Activated CD4-positive, alpha-beta T cell treated with anti-CD3 and anti-CD28 coated beads, Interleukin-2, amount 10 ng/mL, durations not matched to agents 24 days and 14 days (primary cell): ENCODE measurements at regions not wholly inside any gene's neighbourhood (a gene's known extent, or its start where the extent isn't known, plus 50 kb on each side); places are given as distances from the start of the nearest gene placed in this dataset.

Source experiments
- DNase-seq: peaks from one replicate; pipeline ENCODE4 v3.0.0; 2022
- H3K27ac Mint-ChIP-seq: one replicate; pipeline ENCODE4 v1.8.0; 2022; ENCODE audit warnings: mild to moderate bottlenecking, mixed read lengths
- H3K27me3 Mint-ChIP-seq: one replicate; pipeline ENCODE4 v1.8.0; 2022; ENCODE audit warnings: mixed read lengths
- H3K36me3 Mint-ChIP-seq: one replicate; pipeline ENCODE4 v1.8.0; 2022; ENCODE audit warnings: low read depth, mild to moderate bottlenecking, mixed read lengths
- H3K4me1 Mint-ChIP-seq: one replicate; pipeline ENCODE4 v1.8.0; 2021; ENCODE audit warnings: mixed read lengths
- H3K4me3 Mint-ChIP-seq: one replicate; pipeline ENCODE4 v1.8.0; 2022; ENCODE audit warnings: mild to moderate bottlenecking, moderate library complexity, mixed read lengths
- H3K9me3 Mint-ChIP-seq: one replicate; pipeline ENCODE4 v1.8.0; 2021; ENCODE audit warnings: mixed read lengths
- intact Hi-C: fragments of 100-400 bp; cut with micrococcal nuclease; formaldehyde crosslinking; loops from one replicate; pipeline ENCODE4 v1.15.1; 2023

DNA sequence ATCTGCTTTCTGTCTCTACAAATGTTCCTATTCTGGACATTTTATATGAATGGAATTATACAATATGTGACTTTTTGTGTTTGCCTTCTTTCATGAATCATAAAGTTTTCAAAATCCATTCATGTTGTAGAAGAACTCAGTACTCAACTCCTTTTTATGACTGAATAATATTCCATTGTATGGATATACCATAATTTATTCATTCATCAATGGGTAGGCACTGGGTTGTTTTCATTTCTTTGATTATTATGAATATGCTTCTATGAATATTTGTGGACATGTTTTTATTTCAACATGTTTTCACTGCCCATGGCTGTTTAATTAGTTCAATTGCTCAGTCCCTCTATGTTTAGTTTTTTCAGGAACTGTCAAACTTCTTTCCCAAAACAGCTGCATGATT lies 76.5 kb upstream of the GTSF1L start:
- intact Hi-C loops: no loop called here
- Mint-ChIP-seq H3K4me1 (peaks cover 20% of the 10 kb centered on the region), H3K27me3 (peaks cover 2% of the 10 kb centered on the region), H3K36me3 (peaks cover 6% of the 10 kb centered on the region), H3K4me3 (no peak overlapping the region), H3K27ac (no peak overlapping the region), H3K9me3 (peaks cover 30% of the 10 kb centered on the region)
- DNase-seq: no peak

DNA sequence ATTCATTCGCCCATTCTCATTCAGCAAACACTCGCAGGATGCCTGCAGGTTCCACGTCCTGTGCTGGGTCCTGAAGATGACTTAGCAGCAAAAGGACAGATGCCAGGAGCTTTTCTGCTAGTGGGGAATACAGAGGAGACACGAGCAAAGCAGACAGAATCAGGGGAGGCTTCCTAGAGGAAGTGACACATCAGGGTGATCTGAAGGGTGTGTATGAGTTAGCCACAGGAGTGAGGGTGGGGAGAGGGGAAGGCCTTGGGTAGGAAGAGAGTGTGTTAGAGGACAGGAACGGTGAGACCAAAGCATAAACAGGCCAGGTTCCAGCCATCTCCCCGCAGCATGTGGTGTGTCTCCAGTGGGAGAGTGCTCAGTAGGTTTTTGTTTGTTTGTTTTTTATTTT lies 73.4 kb upstream of the GTSF1L start:
- Mint-ChIP-seq H3K36me3 (peaks cover 5% of the 10 kb centered on the region), H3K27ac (peak overlapping the region; percentile 7), H3K4me1 (peaks cover 23% of the 10 kb centered on the region), H3K9me3 (peaks cover 16% of the 10 kb centered on the region), H3K27me3 (no peaks in the 10 kb centered on the region), H3K4me3 (no peak overlapping the region)
- peak; percentile 54 for DNase-seq
- intact Hi-C loops: no loop called here

DNA sequence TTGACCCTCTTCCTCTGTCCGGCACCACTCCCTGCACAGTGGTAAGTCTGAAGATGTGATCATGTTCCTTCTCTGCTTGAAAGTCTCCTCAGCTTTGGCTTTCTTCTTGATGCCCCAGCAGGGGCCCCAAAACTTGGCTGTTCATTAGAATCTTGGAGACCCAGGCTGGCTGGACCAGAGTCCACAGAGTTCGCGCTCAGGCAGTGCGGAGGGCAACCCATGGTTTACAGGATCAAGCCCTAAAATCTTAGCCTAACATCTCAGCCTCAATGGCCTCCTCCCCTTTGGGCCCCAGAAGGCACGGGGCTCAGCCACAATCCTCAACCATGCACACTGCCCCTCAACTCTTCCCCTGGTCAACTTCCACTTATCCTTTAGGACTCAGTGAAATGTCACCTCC lies 72.9 kb upstream of the GTSF1L start:
- no peaks in the 10 kb centered on the region for H3K27me3 Mint-ChIP-seq
- peak overlapping the region; percentile 65 for H3K27ac Mint-ChIP-seq
- DNase-seq: peak; percentile 55
- peaks cover 23% of the 10 kb centered on the region for H3K4me1 Mint-ChIP-seq
- intact Hi-C loops: loop anchor here (2.0 kb wide), 1 partner anchor 49 kb away; no protein-coding TSS in a partner anchor
- H3K4me3 Mint-ChIP-seq: peak overlapping the region; percentile 40
- peaks cover 20% of the 10 kb centered on the region for H3K9me3 Mint-ChIP-seq
- H3K36me3 Mint-ChIP-seq: peaks cover 5% of the 10 kb centered on the region

DNA sequence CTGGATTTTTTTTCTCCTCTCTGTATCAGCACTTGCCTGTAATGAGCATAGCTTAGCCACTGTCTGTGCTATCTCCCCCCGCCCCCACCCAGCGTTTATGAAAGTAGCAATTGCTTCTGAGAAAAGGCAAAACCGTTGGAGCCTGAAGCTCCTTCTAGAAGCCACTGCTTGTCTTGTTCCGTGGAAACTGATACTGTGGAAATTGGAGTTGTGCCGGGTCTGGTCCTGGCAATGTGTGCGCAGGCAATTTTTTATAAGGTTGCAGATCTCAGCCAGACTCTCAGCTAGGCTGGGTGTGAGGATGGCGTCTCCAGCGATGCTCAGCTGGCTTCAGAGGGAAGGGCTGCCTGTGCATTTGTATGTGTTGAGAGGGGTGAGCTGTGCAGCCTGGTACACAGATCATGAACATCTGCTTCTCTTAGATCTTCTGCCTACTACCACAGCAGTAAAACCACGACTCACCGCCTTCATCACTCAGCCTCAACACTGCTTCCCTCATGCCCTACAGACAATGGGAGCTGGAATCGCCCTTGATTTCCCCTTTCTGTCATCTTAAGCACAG lies 72.4 kb upstream of the GTSF1L start:
- DNase-seq: peak; percentile 60
- peaks cover 5% of the 10 kb centered on the region for H3K36me3 Mint-ChIP-seq
- H3K4me3 Mint-ChIP-seq: peak overlapping the region; percentile 40
- intact Hi-C loops: loop anchor here (2.0 kb wide), 1 partner anchor 48 kb away; no protein-coding TSS in a partner anchor
- H3K27ac Mint-ChIP-seq: peak overlapping the region; percentile 65
- H3K27me3 Mint-ChIP-seq: no peaks in the 10 kb centered on the region
- peaks cover 20% of the 10 kb centered on the region for H3K9me3 Mint-ChIP-seq
- peaks cover 23% of the 10 kb centered on the region for H3K4me1 Mint-ChIP-seq

DNA sequence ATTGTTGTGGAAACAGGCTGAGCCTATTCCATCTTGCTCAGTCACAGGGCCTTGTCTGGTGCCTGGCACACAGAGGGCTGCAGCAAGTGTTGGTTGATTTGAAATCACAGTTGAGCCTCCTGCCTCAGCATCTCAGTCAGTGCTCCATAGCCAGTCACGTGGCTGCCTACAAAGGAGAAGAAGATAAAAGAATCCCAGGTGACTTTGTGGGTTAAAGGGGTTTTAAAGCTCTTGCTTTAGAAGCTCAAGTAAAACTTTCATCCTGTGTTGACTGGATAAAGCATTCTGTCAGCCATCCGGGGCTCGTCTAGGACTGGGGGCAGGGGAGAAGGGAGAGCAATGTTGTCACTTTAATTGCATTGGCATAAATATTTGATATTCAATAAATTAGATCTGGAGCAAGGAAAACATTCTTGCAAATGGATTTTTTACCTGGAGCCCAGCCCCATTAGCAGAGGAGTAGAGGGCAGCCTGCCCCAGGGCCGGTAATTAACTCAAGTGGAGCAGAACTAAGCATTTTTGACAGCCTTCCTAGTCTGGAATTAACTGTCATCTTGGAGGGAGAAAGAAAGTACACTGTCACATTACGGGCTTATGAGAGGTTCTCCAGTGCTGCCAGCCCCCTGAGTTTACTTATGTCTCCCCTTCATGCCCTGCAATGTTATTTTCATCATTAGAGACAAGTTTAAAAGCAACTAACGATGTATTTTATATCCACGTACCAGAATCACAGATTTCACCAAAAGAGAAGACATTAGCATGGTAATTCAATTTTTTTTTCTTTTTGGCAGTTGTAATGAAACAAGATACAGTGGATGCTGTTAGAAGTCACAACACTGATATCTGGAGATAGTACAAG lies 71.7 kb upstream of the GTSF1L start:
- Mint-ChIP-seq H3K27me3 (no peaks in the 10 kb centered on the region), H3K36me3 (peaks cover 4% of the 10 kb centered on the region), H3K27ac (peak overlapping the region; percentile 9), H3K9me3 (peaks cover 18% of the 10 kb centered on the region), H3K4me3 (no peak overlapping the region), H3K4me1 (peaks cover 23% of the 10 kb centered on the region)
- DNase-seq: no peak
- intact Hi-C loops: loop anchor here (2.0 kb wide), 1 partner anchor 48 kb away; no protein-coding TSS in a partner anchor

DNA sequence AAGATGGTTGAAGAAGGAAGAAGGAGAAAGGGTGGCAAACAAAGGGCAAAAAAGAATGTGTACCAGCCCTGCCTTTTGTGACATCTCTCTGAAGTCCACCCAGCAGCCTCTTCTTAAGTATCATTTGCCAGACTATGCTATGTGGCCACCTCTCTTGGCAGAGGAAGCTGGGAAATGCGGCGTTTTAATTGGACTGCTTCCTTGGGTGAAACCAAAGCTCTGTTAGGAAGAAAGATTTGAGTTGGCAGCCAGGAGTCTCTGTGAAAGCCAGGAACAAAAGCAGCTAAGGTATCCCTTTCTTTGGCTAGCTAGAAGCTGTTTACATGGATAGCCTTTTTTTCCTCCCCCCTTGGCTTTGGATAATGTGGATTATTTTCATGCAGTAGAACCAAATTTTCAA lies 67.5 kb upstream of the GTSF1L start:
- peaks cover 4% of the 10 kb centered on the region for H3K27me3 Mint-ChIP-seq
- H3K9me3 Mint-ChIP-seq: peaks cover 23% of the 10 kb centered on the region
- H3K4me1 Mint-ChIP-seq: peaks cover 17% of the 10 kb centered on the region
- intact Hi-C loops: no loop called here
- H3K36me3 Mint-ChIP-seq: peaks cover 4% of the 10 kb centered on the region
- H3K27ac Mint-ChIP-seq: no peak overlapping the region
- no peak overlapping the region for H3K4me3 Mint-ChIP-seq
- no peak for DNase-seq

DNA sequence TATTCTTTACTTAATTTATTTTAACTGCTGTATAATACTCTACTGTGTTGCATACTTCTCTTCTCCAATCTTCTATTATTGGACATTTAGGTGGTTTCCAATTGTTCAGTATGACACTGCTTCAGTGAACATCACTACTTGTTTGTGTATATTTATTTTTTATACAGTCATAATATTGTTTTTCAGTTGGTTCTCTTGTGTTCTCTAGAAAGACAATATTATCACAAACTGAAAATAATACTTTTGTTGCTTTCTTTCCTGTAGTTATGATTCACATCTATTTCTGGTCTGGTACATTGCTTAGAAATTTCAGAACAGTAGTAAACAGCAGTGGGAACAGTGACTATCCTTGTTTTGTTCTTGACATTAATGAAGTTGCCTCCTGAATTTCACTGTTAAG lies 62.8 kb upstream of the GTSF1L start:
- no peak overlapping the region for H3K27ac Mint-ChIP-seq
- H3K27me3 Mint-ChIP-seq: peaks cover 4% of the 10 kb centered on the region
- H3K36me3 Mint-ChIP-seq: peaks cover 2% of the 10 kb centered on the region
- DNase-seq: no peak
- H3K4me1 Mint-ChIP-seq: peaks cover 3% of the 10 kb centered on the region
- intact Hi-C loops: loop anchor here (2.0 kb wide), 1 partner anchor 39 kb away; no protein-coding TSS in a partner anchor
- H3K9me3 Mint-ChIP-seq: peaks cover 14% of the 10 kb centered on the region
- no peak overlapping the region for H3K4me3 Mint-ChIP-seq

DNA sequence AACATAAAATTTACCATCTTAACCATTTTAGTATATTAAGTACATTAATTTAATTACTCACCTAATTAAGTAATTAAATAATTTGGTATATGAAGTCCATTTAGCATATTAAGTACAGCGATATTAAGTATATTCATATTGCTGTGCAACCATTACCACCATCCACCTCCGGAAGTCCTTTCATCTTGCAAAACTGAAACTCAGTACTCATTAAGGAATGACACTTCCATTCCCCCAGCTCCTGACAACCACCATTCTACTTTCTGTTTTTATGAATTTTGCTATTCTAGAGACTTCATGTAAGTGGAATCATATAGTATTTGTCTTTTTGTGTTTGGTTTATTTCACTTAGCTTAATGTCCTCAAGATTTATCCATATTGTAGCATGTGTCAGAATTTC lies 61.1 kb upstream of the GTSF1L start:
- Mint-ChIP-seq H3K4me1 (peaks cover 3% of the 10 kb centered on the region), H3K4me3 (no peak overlapping the region), H3K27ac (no peak overlapping the region), H3K27me3 (peaks cover 4% of the 10 kb centered on the region), H3K9me3 (peaks cover 14% of the 10 kb centered on the region), H3K36me3 (peaks cover 2% of the 10 kb centered on the region)
- DNase-seq: no peak
- intact Hi-C loops: loop anchor here (2.0 kb wide), 1 partner anchor 37 kb away; no protein-coding TSS in a partner anchor

DNA sequence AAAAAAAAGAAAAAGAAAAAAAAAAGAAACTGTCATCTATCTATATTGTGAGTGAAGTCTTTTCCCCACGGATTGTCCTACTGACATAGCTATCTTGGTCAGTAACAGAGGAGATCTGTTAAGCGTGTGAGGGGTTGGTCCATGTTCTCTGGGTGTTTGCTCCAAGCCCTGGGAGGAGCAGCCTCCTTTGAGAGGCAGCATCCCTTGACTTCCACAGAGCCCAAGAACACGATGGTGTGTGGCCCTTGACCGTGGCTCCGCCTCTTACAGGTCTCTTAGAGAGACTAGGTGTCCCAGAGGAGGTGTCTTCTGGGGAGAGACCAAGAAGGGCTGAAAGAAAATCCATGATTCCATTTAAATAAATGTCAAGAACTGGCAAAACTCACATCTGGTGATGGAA lies 60.1 kb upstream of the GTSF1L start:
- peak overlapping the region; percentile 22 for H3K27ac Mint-ChIP-seq
- intact Hi-C loops: no loop called here
- peaks cover 5% of the 10 kb centered on the region for H3K4me1 Mint-ChIP-seq
- H3K36me3 Mint-ChIP-seq: no peaks in the 10 kb centered on the region
- no peaks in the 10 kb centered on the region for H3K27me3 Mint-ChIP-seq
- H3K4me3 Mint-ChIP-seq: no peak overlapping the region
- DNase-seq: no peak
- H3K9me3 Mint-ChIP-seq: peaks cover 6% of the 10 kb centered on the region

DNA sequence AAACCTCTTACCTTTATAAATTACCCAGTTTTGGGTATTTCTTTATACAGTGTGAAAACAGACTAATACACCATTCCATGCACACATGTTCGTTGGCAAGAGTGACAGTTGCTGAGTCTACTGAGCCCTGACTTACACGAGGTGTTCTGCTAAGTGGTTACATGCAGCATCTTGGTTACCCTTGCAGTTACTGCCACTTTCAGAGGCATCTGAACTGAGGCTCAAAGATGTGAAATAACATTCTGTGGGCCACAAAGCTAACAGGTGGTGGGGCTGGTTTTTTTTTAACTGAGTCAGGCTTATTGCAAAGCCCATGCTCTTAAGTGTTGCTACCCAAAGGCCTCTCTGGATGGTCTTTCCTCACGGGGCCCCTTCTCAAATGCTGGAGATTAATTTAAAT lies 54.4 kb upstream of the GTSF1L start:
- intact Hi-C loops: no loop called here
- Mint-ChIP-seq H3K27ac (no peak overlapping the region), H3K27me3 (no peaks in the 10 kb centered on the region), H3K36me3 (peaks cover 1% of the 10 kb centered on the region), H3K9me3 (peaks cover 16% of the 10 kb centered on the region), H3K4me3 (no peak overlapping the region), H3K4me1 (peaks cover 2% of the 10 kb centered on the region)
- DNase-seq: no peak

DNA sequence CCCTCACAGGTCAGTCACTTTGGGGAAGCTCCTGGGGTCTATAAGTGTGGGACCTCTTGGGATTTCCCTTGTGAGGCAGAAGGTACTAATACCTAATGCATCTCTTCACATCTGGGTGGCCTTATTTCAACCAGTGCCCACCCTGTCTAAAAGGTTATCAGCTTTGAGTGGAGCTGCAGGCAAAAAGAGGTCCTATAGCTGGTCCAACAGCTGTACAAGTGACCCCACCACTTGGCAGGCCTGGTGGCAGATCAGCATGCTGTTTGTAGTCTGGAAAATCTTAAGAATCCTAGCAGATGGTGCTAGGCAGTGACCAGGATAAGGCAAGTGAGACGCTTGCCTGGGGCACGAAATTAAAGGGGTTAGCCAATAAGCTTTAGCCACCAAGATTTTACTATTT lies 51.6 kb upstream of the GTSF1L start:
- peaks cover 16% of the 10 kb centered on the region for H3K9me3 Mint-ChIP-seq
- intact Hi-C loops: no loop called here
- peaks cover 2% of the 10 kb centered on the region for H3K4me1 Mint-ChIP-seq
- no peak overlapping the region for H3K4me3 Mint-ChIP-seq
- peaks cover 1% of the 10 kb centered on the region for H3K36me3 Mint-ChIP-seq
- H3K27ac Mint-ChIP-seq: no peak overlapping the region
- H3K27me3 Mint-ChIP-seq: peaks cover 2% of the 10 kb centered on the region
- DNase-seq: no peak

DNA sequence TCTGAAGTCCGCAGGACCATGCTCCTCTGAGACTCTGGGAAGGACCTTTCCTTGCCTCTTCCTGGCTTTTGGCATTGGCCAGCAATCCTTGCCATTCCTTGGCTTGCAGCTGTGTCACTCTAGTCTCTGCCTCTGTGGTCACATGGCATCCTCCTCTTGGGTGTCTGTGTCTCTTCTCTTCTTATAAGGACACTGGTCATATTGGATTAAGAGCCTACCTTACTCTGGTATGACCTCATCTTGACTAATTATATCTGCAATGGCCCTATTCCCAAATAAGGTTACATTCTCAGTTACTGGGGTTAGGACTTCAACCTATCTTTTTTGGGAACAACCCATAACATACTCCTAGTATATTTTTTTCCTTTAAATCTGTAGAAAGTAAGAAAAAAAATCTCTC lies 49.9 kb upstream of the GTSF1L start:
- intact Hi-C loops: loop anchor here (1.0 kb wide), 1 partner anchor 20 kb away; no protein-coding TSS in a partner anchor
- Mint-ChIP-seq H3K27ac (no peak overlapping the region), H3K27me3 (peaks cover 4% of the 10 kb centered on the region), H3K36me3 (peaks cover 1% of the 10 kb centered on the region), H3K4me1 (no peaks in the 10 kb centered on the region), H3K9me3 (peaks cover 12% of the 10 kb centered on the region), H3K4me3 (no peak overlapping the region)
- DNase-seq: no peak
